ENCODE measurements at regions not wholly inside any gene's neighbourhood (a gene's known extent, or its start where the extent isn't known, plus 50 kb on each side); places are given as distances from the start of the nearest gene placed in this dataset.

- TF ChIP-seq, protein P1, sequence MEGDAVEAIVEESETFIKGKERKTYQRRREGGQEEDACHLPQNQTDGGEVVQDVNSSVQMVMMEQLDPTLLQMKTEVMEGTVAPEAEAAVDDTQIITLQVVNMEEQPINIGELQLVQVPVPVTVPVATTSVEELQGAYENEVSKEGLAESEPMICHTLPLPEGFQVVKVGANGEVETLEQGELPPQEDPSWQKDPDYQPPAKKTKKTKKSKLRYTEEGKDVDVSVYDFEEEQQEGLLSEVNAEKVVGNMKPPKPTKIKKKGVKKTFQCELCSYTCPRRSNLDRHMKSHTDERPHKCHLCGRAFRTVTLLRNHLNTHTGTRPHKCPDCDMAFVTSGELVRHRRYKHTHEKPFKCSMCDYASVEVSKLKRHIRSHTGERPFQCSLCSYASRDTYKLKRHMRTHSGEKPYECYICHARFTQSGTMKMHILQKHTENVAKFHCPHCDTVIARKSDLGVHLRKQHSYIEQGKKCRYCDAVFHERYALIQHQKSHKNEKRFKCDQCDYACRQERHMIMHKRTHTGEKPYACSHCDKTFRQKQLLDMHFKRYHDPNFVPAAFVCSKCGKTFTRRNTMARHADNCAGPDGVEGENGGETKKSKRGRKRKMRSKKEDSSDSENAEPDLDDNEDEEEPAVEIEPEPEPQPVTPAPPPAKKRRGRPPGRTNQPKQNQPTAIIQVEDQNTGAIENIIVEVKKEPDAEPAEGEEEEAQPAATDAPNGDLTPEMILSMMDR (IDR thresholded peaks at IDR 0.05) = no peak
- Histone ChIP-seq H3K4me1 (peaks cover 6% of the 10 kb centered on the region), H3K27ac (no peak overlapping the region), H3K9me3 (no peaks in the 10 kb centered on the region), H3K36me3 (no peaks in the 10 kb centered on the region), H3K27me3 (no peaks in the 10 kb centered on the region), H3K4me3 (no peak overlapping the region)
- intact Hi-C loops (cut with DNase I) = no loop called here
- no peak for DNase-seq
- no peak for ATAC-seq
Measured at GRCh38 chr2:191738003-191738402, 60.1 kb downstream of the NABP1 start.

DNA sequence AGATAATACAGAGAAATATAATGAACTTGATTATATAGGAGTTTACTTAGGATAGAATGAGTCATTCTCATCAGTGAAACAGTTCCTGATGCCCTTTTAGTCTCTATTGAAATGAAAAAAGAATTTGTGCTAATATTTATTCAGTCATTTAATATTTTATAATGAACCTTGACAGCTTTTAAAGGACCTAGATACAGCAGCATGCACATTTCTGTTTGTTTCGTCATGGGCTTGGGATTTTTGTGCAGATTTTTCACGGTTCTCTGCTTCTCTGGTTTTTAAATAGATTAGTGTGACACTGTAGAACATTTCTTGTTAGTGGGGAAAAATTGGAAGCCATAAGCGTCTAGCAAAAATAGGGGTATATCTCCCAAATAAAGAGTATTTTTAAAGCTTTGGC is 60.7 kb downstream of the NABP1 start:
- peaks cover 6% of the 10 kb centered on the region for H3K4me1 ChIP-seq
- H3K9me3 ChIP-seq = no peaks in the 10 kb centered on the region
- no peaks in the 10 kb centered on the region for H3K36me3 ChIP-seq
- intact Hi-C loops (cut with DNase I) = no loop called here
- DNase-seq (no peak), ATAC-seq (no peak)
- no peak overlapping the region for H3K27ac ChIP-seq
- H3K27me3 ChIP-seq = no peaks in the 10 kb centered on the region
- TF ChIP-seq, protein P1 (IDR thresholded peaks at IDR 0.05) = no peak
- no peak overlapping the region for H3K4me3 ChIP-seq

GRCh38 chr2:191739194-191739593 is 61.3 kb downstream of the NABP1 start:
- Histone ChIP-seq H3K4me1 (peaks cover 6% of the 10 kb centered on the region), H3K36me3 (no peaks in the 10 kb centered on the region), H3K4me3 (no peak overlapping the region), H3K9me3 (no peaks in the 10 kb centered on the region), H3K27me3 (no peaks in the 10 kb centered on the region), H3K27ac (no peak overlapping the region)
- ATAC-seq (no peak), DNase-seq (no peak)
- TF ChIP-seq, protein P1 (IDR thresholded peaks at IDR 0.05) = no peak
- intact Hi-C loops (cut with DNase I) = no loop called here

DNA sequence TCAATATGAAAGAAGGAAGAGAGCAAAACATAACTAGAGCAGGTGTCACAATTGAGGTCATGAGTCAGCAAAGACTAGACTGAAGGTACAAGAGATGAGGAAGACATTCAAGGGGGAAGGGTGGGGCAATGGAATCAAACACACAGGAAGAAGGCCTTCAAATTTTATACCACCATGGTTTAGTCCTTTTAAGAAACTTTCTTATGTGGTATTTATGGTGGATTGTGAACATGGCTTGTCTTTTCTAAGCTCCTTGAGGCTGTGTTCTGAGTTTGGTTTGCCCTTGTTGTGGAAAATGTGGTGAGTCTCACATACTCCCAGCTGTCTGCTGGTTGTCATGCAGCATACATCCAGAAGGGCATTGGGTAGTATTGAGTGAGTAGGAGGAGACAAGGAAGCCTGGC is 62.1 kb downstream of the NABP1 start:
- ATAC-seq (peak; percentile 32), DNase-seq (no peak)
- Histone ChIP-seq H3K4me3 (no peak overlapping the region), H3K27me3 (no peaks in the 10 kb centered on the region), H3K4me1 (peaks cover 6% of the 10 kb centered on the region), H3K27ac (no peak overlapping the region), H3K9me3 (no peaks in the 10 kb centered on the region), H3K36me3 (no peaks in the 10 kb centered on the region)
- intact Hi-C loops (cut with DNase I) = no loop called here
- TF ChIP-seq, protein P1 (IDR thresholded peaks at IDR 0.05) = no peak

GRCh38 chr2:191740759-191741158 is 62.8 kb downstream of the NABP1 start:
- Histone ChIP-seq H3K4me1 (peaks cover 6% of the 10 kb centered on the region), H3K9me3 (no peaks in the 10 kb centered on the region), H3K36me3 (no peaks in the 10 kb centered on the region), H3K4me3 (no peak overlapping the region), H3K27ac (no peak overlapping the region), H3K27me3 (no peaks in the 10 kb centered on the region)
- no peak for ATAC-seq
- DNase-seq = no peak
- intact Hi-C loops (cut with DNase I) = no loop called here
- TF ChIP-seq, protein P1 (IDR thresholded peaks at IDR 0.05) = no peak

All from upper lobe of right lung (tissue), 1 donor.